Heart left ventricle (tissue), 16 donors: ENCODE measurements at regions not wholly inside any gene's neighbourhood (a gene's known extent, or its start where the extent isn't known, plus 50 kb on each side); places are given as distances from the start of the nearest gene placed in this dataset.

ENCODE experiments used
- ATAC-seq, 4 donors: fragments of 200-7000 bp; cut with Tn5 transposase; one replicate each; pipeline ENCODE4 v1.9.1; 2020 to 2022; ENCODE audit warnings: moderate library complexity in 4 of 4, mild to moderate bottlenecking in 3 of 4, moderate number of reproducible peaks in 1 of 4
- DNase-seq, 5 donors: peaks; one replicate each; pipeline ENCODE4 v3.0.0-alpha.2; 2020
- H3K27ac ChIP-seq, 12 donors: fragments of 200-600 bp; sonication (generic) in 4 of 12; one replicate each; pipeline versions ENCODE4 v1.5.0 to v1.8.0; 2016 to 2022; ENCODE audit warnings: mild to moderate bottlenecking in 2 of 12
- H3K27me3 ChIP-seq, 9 donors: fragments of 200-600 bp; sonication (generic) in 2 of 9; one replicate each; pipeline versions ENCODE4 v1.5.1 to v1.8.0; 2016 to 2022; ENCODE audit warnings: mild to moderate bottlenecking in 3 of 9
- H3K36me3 ChIP-seq, 9 donors: fragments of 200-600 bp; sonication (generic) in 2 of 9; one replicate each; pipeline versions ENCODE4 v1.5.0 to v1.8.0; 2018 to 2022; ENCODE audit warnings: mild to moderate bottlenecking in 2 of 9
- H3K4me1 ChIP-seq, 12 donors: fragments of 200-600 bp; sonication (generic) in 4 of 12; one replicate each; pipeline versions ENCODE4 v1.5.0 to v1.8.0; 2016 to 2022; ENCODE audit warnings: mild to moderate bottlenecking in 3 of 12
- H3K4me3 ChIP-seq, 12 donors: fragments of 200-600 bp; sonication (generic) in 4 of 12; one replicate each; pipeline versions ENCODE4 v1.5.0 to v1.8.0; 2017 to 2022; ENCODE audit warnings: mild to moderate bottlenecking in 9 of 12, moderate library complexity in 4 of 12
- H3K9me3 ChIP-seq, 12 donors: fragments of 200-600 bp; sonication (generic) in 4 of 12; one replicate each; pipeline versions ENCODE4 v1.5.0 to v1.8.0; 2016 to 2022; ENCODE audit warnings: mild to moderate bottlenecking in 1 of 12
- CTCF ChIP-seq, 12 donors: fragments of 200-600 bp; sonication (generic) in 4 of 12; IDR thresholded peaks; one replicate each; pipeline versions ENCODE4 v1.5.0 to v1.8.0; 2018 to 2022; ENCODE audit warnings: antibody characterized with exemption in 12 of 12, mild to moderate bottlenecking in 5 of 12
- POLR2A ChIP-seq, 2 donors: fragments of 450-650 bp; IDR thresholded peaks; one replicate each; pipeline ENCODE4 v1.6.1; 2017; ENCODE audit warnings: antibody characterized with exemption in 2 of 2, mild to moderate bottlenecking in 2 of 2, moderate library complexity in 2 of 2
- WGBS, 4 donors: extraction: QIAGEN DNeasy Blood & Tissue Kit in 2 of 4; methylation state at CpG; one replicate each; pipeline versions ENCODE4 v1.1.5 to v1.1.7; 2013 to 2018; 5-methylcytosine and 5-hydroxymethylcytosine counted together
- intact Hi-C, 10 donors: fragments of 100-400 bp; cut with DNase I; formaldehyde crosslinking; loops; one replicate each; pipeline versions ENCODE4 v1.11.1 to v1.14.2; 2022
- donor health status: ischemic (EF 13 %, LVEDD 7.1; RV severe dilation, severe dysfunction).
- donor health status: healthy with polysubstance abuse.
- donor health status: DM: no; HTN: yes; CAD: no.
- donor health status: DM: no; HTN: no; CAD: no.
- donor health status: ischemic (EF 25% LVEDD 6.9; RV normal size, moderate dysfunction).
- donor health status: ischemic (EF 25% LVEDD 5.7; RV mildly dilated, moderate dysfunction).
- donor health status: healthy.
- donor health status: DM: yes; HTN: yes; CAD: no.
- donor health status: ischemic (EF 35%, LVEDD 5.7; RV mildly dilated, moderate dysfunction).
- donor health status: nonischemic (EF 11% LVEDD 7.7; RV severe dilation, severe dysfunction).
- donor health status: DM: yes; HTN: yes; CAD: no.
- donor health status: PGD.
- donor health status: ischemic (EF 29% LVEDD 5.4; RV normal size, mild dysfunction).
- donor health status: nonischemic (EF 23%, LVEDD 6.1; RV moderate dilation, normal function).

- intact Hi-C loops: no loop called here
- no peak for DNase-seq
- H3K4me1 ChIP-seq: peaks cover 0 to 8% (median 0%) of the 10 kb centered on the region in 12 donors
- no peaks in the 10 kb centered on the region for H3K9me3 ChIP-seq
- no peak for TF ChIP-seq CTCF (IDR thresholded peaks at IDR 0.05)
- TF ChIP-seq POLR2A (IDR thresholded peaks at IDR 0.05): no peak
- no peak overlapping the region for H3K4me3 ChIP-seq
- ATAC-seq: peak in 3 of 4 donors; percentile 26 to 53 (median 39)
- H3K27me3 ChIP-seq: no peaks in the 10 kb centered on the region
- no peak overlapping the region for H3K27ac ChIP-seq
- WGBS, 4 donors: 53 to 60% (median 55%) methylated on average over 6 of the region's 6 CpGs
- no peaks in the 10 kb centered on the region for H3K36me3 ChIP-seq
These were observed 389.5 kb upstream of the ZNF507 start for GRCh38 chr19:31955884-31956283.

GRCh38 chr19:31956771-31957392 lies 388.5 kb upstream of the ZNF507 start:
- no peak overlapping the region for H3K4me3 ChIP-seq

GRCh38 chr19:31957711-31958110 lies 387.7 kb upstream of the ZNF507 start:
- Histone ChIP-seq H3K9me3 (no peaks in the 10 kb centered on the region), H3K4me1 (peaks cover 0 to 13% (median 3%) of the 10 kb centered on the region in 12 donors), H3K4me3 (no peak overlapping the region), H3K27me3 (no peaks in the 10 kb centered on the region), H3K36me3 (no peaks in the 10 kb centered on the region), H3K27ac (no peak overlapping the region)
- ATAC-seq (no peak), DNase-seq (no peak)
- intact Hi-C loops: no loop called here
- TF ChIP-seq POLR2A (IDR thresholded peaks at IDR 0.05): no peak
- no peak for TF ChIP-seq CTCF (IDR thresholded peaks at IDR 0.05)
- 76 to 87% (median 84%) methylated on average over 4 of the region's 4 CpGs for WGBS, 4 donors

More at GRCh38 chr19:31956771-31957392, 388.5 kb upstream of the ZNF507 start:
- no peaks in the 10 kb centered on the region for H3K36me3 ChIP-seq
- no peak for ATAC-seq
- no peaks in the 10 kb centered on the region for H3K27me3 ChIP-seq
- no peak for TF ChIP-seq POLR2A (IDR thresholded peaks at IDR 0.05)
- TF ChIP-seq CTCF (IDR thresholded peaks at IDR 0.05): no peak
- H3K27ac ChIP-seq: no peak overlapping the region
- H3K9me3 ChIP-seq: no peaks in the 10 kb centered on the region
- peaks cover 0 to 8% (median 0%) of the 10 kb centered on the region in 12 donors for H3K4me1 ChIP-seq
- WGBS, 4 donors: 79 to 85% (median 81%) methylated on average over 3 of the region's 3 CpGs
- DNase-seq: no peak
- intact Hi-C loops: no loop called here

GRCh38 chr19:31959527-31960018 lies 385.8 kb upstream of the ZNF507 start:
- ATAC-seq: no peak
- intact Hi-C loops: no loop called here
- 93 to 96% (median 96%) methylated on average over 15 of the region's 15 CpGs for WGBS, 4 donors

More at GRCh38 chr19:31959527-31960018, 385.8 kb upstream of the ZNF507 start:
- Histone ChIP-seq H3K36me3 (no peaks in the 10 kb centered on the region), H3K4me1 (peaks cover 0 to 23% (median 5%) of the 10 kb centered on the region in 12 donors), H3K27me3 (no peaks in the 10 kb centered on the region), H3K4me3 (no peak overlapping the region), H3K27ac (no peak overlapping the region), H3K9me3 (no peaks in the 10 kb centered on the region)
- DNase-seq: no peak
- TF ChIP-seq CTCF (IDR thresholded peaks at IDR 0.05): no peak
- TF ChIP-seq POLR2A (IDR thresholded peaks at IDR 0.05): no peak
